ENCODE measurements at regions not wholly inside any gene's neighbourhood (a gene's known extent, or its start where the extent isn't known, plus 50 kb on each side); places are given as distances from the start of the nearest gene placed in this dataset.

DNA sequence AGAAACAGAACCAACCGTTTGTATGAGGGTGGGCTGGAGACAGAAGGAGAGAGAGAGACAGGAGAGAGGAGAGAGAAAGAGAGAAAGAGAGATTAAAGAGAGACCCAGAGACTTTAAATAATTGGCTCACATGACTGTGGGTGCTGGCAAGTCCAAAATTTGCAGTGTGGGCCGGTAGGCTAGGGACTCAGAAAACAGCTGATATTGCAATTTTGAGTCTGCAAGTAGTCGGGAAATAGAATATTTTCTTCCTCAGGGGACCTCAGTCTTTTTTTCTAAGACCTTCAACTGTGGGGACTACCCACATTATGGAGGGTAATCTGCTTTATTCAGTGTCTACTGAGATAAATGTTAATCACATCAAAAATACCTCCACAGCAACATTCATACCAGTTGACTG is 1439.0 kb downstream of the CDH11 start:
- H3K79me2 ChIP-seq (ENCODE audit: insufficient read depth, low read length), result no peaks in the 10 kb centered on the region
- no peak overlapping the region for H3K4me3 ChIP-seq (ENCODE audit: insufficient read depth, low read length)
- TF ChIP-seq CTCF (IDR thresholded peaks at IDR 0.05; ENCODE audit: extremely low read depth, low read depth, low read length), result no peak
- H2AFZ ChIP-seq (ENCODE audit: low read length), result no peak overlapping the region
- no peak overlapping the region for H3K27ac ChIP-seq (ENCODE audit: low read depth, low read length)
- no peaks in the 10 kb centered on the region for H3K9me3 ChIP-seq (ENCODE audit: low read depth, low read length)
- DNase-seq (ENCODE audit: insufficient read length, low spot score, missing footprints), result no peak
- no peaks in the 10 kb centered on the region for H3K36me3 ChIP-seq (ENCODE audit: insufficient read depth, low read length)
- H3K4me2 ChIP-seq (ENCODE audit: insufficient read depth, low read length), result no peak overlapping the region
- no peaks in the 10 kb centered on the region for H3K27me3 ChIP-seq (ENCODE audit: insufficient read depth, low read length)
- no peaks in the 10 kb centered on the region for H3K4me1 ChIP-seq (ENCODE audit: insufficient read depth, low read length)
- no peaks in the 10 kb centered on the region for H4K20me1 ChIP-seq (ENCODE audit: insufficient read depth, low read length)

GRCh38 chr16:63672493-63672892 is 1449.4 kb downstream of the CDH11 start:
- H3K4me1 ChIP-seq (ENCODE audit: insufficient read depth, low read length), result no peaks in the 10 kb centered on the region
- DNase-seq (ENCODE audit: insufficient read length, low spot score, missing footprints), result no peak
- no peaks in the 10 kb centered on the region for H3K36me3 ChIP-seq (ENCODE audit: insufficient read depth, low read length)
- TF ChIP-seq CTCF (IDR thresholded peaks at IDR 0.05; ENCODE audit: extremely low read depth, low read depth, low read length), result no peak
- no peaks in the 10 kb centered on the region for H3K27me3 ChIP-seq (ENCODE audit: insufficient read depth, low read length)
- H4K20me1 ChIP-seq (ENCODE audit: insufficient read depth, low read length), result no peaks in the 10 kb centered on the region
- no peak overlapping the region for H3K4me2 ChIP-seq (ENCODE audit: insufficient read depth, low read length)
- no peak overlapping the region for H2AFZ ChIP-seq (ENCODE audit: low read length)
- no peaks in the 10 kb centered on the region for H3K9me3 ChIP-seq (ENCODE audit: low read depth, low read length)
- no peak overlapping the region for H3K27ac ChIP-seq (ENCODE audit: low read depth, low read length)
- no peak overlapping the region for H3K4me3 ChIP-seq (ENCODE audit: insufficient read depth, low read length)
- H3K79me2 ChIP-seq (ENCODE audit: insufficient read depth, low read length), result no peaks in the 10 kb centered on the region

- Histone ChIP-seq H3K79me2 (ENCODE audit: insufficient read depth, low read length) (no peaks in the 10 kb centered on the region), H3K4me1 (ENCODE audit: insufficient read depth, low read length) (no peaks in the 10 kb centered on the region), H3K4me3 (ENCODE audit: insufficient read depth, low read length) (no peak overlapping the region), H3K36me3 (ENCODE audit: insufficient read depth, low read length) (no peaks in the 10 kb centered on the region), H3K9me3 (ENCODE audit: low read depth, low read length) (no peaks in the 10 kb centered on the region), H3K27ac (ENCODE audit: low read depth, low read length) (no peak overlapping the region), H4K20me1 (ENCODE audit: insufficient read depth, low read length) (no peaks in the 10 kb centered on the region), H3K4me2 (ENCODE audit: insufficient read depth, low read length) (no peak overlapping the region), H2AFZ (ENCODE audit: low read length) (no peak overlapping the region), H3K27me3 (ENCODE audit: insufficient read depth, low read length) (no peaks in the 10 kb centered on the region)
- no peak for TF ChIP-seq CTCF (IDR thresholded peaks at IDR 0.05; ENCODE audit: extremely low read depth, low read depth, low read length)
- no peak for DNase-seq (ENCODE audit: insufficient read length, low spot score, missing footprints)
Observed at GRCh38 chr16:63663155-63663554, 1458.7 kb downstream of the CDH11 start.

DNA sequence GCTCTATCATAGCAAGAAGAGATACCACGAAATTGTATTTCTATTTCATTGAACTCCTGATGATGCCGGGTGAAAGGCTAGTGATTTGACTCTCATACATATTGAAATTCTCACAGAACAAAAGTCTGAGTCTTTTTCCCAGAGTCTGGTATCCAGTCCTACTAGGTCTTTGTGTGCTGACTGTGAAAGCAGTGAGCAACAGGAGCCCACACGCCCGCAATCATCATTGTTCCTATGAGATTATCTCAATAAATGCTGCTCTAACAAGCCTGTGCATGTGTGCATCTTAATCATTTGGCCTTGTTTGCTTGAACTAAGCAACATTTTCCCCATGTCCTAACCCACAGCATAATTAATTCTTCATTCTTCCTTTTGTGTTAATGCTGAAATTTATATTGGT is 1466.0 kb downstream of the CDH11 start:
- H3K4me1 ChIP-seq (ENCODE audit: insufficient read depth, low read length), result no peaks in the 10 kb centered on the region
- H4K20me1 ChIP-seq (ENCODE audit: insufficient read depth, low read length), result no peaks in the 10 kb centered on the region
- no peaks in the 10 kb centered on the region for H3K79me2 ChIP-seq (ENCODE audit: insufficient read depth, low read length)
- DNase-seq (ENCODE audit: insufficient read length, low spot score, missing footprints), result no peak
- no peak overlapping the region for H3K27ac ChIP-seq (ENCODE audit: low read depth, low read length)
- H3K9me3 ChIP-seq (ENCODE audit: low read depth, low read length), result no peaks in the 10 kb centered on the region
- no peak overlapping the region for H3K4me2 ChIP-seq (ENCODE audit: insufficient read depth, low read length)
- no peak for TF ChIP-seq CTCF (IDR thresholded peaks at IDR 0.05; ENCODE audit: extremely low read depth, low read depth, low read length)
- no peak overlapping the region for H2AFZ ChIP-seq (ENCODE audit: low read length)
- no peaks in the 10 kb centered on the region for H3K36me3 ChIP-seq (ENCODE audit: insufficient read depth, low read length)
- H3K27me3 ChIP-seq (ENCODE audit: insufficient read depth, low read length), result no peaks in the 10 kb centered on the region
- H3K4me3 ChIP-seq (ENCODE audit: insufficient read depth, low read length), result no peak overlapping the region

Data from osteoblast (primary cell).